ENCODE measurements at regions not wholly inside any gene's neighbourhood (a gene's known extent, or its start where the extent isn't known, plus 50 kb on each side); places are given as distances from the start of the nearest gene placed in this dataset.

- no peak for ATAC-seq
These were observed 119.4 kb downstream of the MRPS6 start for GRCh38 chr21:34192646-34193285.

- ATAC-seq, result no peak
These were observed 122.0 kb downstream of the MRPS6 start for GRCh38 chr21:34195335-34195734.

- no peak for ATAC-seq
These were observed 123.6 kb downstream of the MRPS6 start for GRCh38 chr21:34196996-34197395.

- ATAC-seq, result no peak
These were observed 124.2 kb downstream of the MRPS6 start for GRCh38 chr21:34197561-34197960.

GRCh38 chr21:34198231-34199120 lies 125.1 kb downstream of the MRPS6 start:
- no peak for ATAC-seq

- no peak for ATAC-seq
These were observed 125.9 kb downstream of the MRPS6 start for GRCh38 chr21:34199121-34199910.

- no peak for ATAC-seq
These were observed 127.0 kb downstream of the MRPS6 start for GRCh38 chr21:34200288-34200905.

GRCh38 chr21:34201001-34201400 lies 127.6 kb downstream of the MRPS6 start:
- no peak for ATAC-seq

- no peak for ATAC-seq
These were observed 128.1 kb downstream of the MRPS6 start for GRCh38 chr21:34201481-34201858.

GRCh38 chr21:34202553-34203372 lies 129.4 kb downstream of the MRPS6 start:
- ATAC-seq, result no peak

- no peak for ATAC-seq
These were observed 130.6 kb downstream of the MRPS6 start for GRCh38 chr21:34203851-34204420.

GRCh38 chr21:34204481-34205439 lies 131.4 kb downstream of the MRPS6 start:
- ATAC-seq, result no peak

GRCh38 chr21:34205811-34206571 lies 132.6 kb downstream of the MRPS6 start:
- no peak for ATAC-seq

GRCh38 chr21:34213959-34214358 lies 140.6 kb downstream of the MRPS6 start:
- no peak for ATAC-seq

- ATAC-seq, result no peak
These were observed 142.1 kb downstream of the MRPS6 start for GRCh38 chr21:34215501-34215900.

- ATAC-seq, result no peak
These were observed 142.7 kb downstream of the MRPS6 start for GRCh38 chr21:34215911-34216717.

GRCh38 chr21:34216718-34217032 lies 143.3 kb downstream of the MRPS6 start:
- no peak for ATAC-seq

GRCh38 chr21:34217263-34217662 lies 143.9 kb downstream of the MRPS6 start:
- ATAC-seq, result no peak
